Large intestine (tissue), 3 donors: ENCODE measurements at regions not wholly inside any gene's neighbourhood (a gene's known extent, or its start where the extent isn't known, plus 50 kb on each side); places are given as distances from the start of the nearest gene placed in this dataset.

Source experiments
- DNase-seq, 2 donors: peaks; one replicate each; pipeline versions ENCODE4 v3.0.0 to v3.0.0-alpha.2; 2013
- H3K27ac ChIP-seq: one replicate; pipeline ENCODE4 v1.5.1; 2013; ENCODE audit warnings: low read length
- H3K27me3 ChIP-seq: 2 replicates; pipeline ENCODE4 v1.6.1; 2013; ENCODE audit warnings: low read length; ENCODE audit not compliant: control insufficient read depth, insufficient read depth
- H3K36me3 ChIP-seq: 2 replicates; pipeline ENCODE4 v1.6.1; 2013; ENCODE audit warnings: low read length; ENCODE audit not compliant: control insufficient read depth, insufficient read depth
- H3K4me1 ChIP-seq: one replicate; pipeline ENCODE4 v1.6.1; 2013; ENCODE audit warnings: low read length; ENCODE audit not compliant: control insufficient read depth, insufficient read depth
- H3K4me3 ChIP-seq: one replicate; pipeline ENCODE4 v1.5.1; 2013; ENCODE audit warnings: low read length
- H3K9me3 ChIP-seq: one replicate; pipeline ENCODE4 v1.6.1; 2013; ENCODE audit warnings: mild to moderate bottlenecking, low read depth, low read length, moderate library complexity; ENCODE audit not compliant: control insufficient read depth
- WGBS: methylation state at CpG from one replicate; pipeline ENCODE4 v1.1.5; 2013; ENCODE audit warnings: low lambda C conversion rate; ENCODE audit not compliant: insufficient coverage; 5-methylcytosine and 5-hydroxymethylcytosine counted together

- no peaks in the 10 kb centered on the region for H3K4me1 ChIP-seq
- peaks cover 5% of the 10 kb centered on the region for H3K27me3 ChIP-seq
- H3K27ac ChIP-seq, result no peak overlapping the region
- DNase-seq, result no peak
- no peaks in the 10 kb centered on the region for H3K36me3 ChIP-seq
- H3K9me3 ChIP-seq, result no peaks in the 10 kb centered on the region
- WGBS, result no CpG with 5 or more reads among the region's 1 CpG
- no peak overlapping the region for H3K4me3 ChIP-seq
Observed at GRCh38 chr13:97901716-97902115, 51.8 kb upstream of the IPO5 start.
